Mesodermal cell (in vitro differentiated cells): ENCODE measurements at regions not wholly inside any gene's neighbourhood (a gene's known extent, or its start where the extent isn't known, plus 50 kb on each side); places are given as distances from the start of the nearest gene placed in this dataset.
"Not testable (repeated sequence)": the region's sequence is repeated elsewhere in the genome, so short reads cannot be mapped to it uniquely, and the experiment has no call there.

Experiments
- H3K27ac ChIP-seq: 2 replicates; pipeline ENCODE4 v1.7.0; 2013; ENCODE audit warnings: mild to moderate bottlenecking, low read depth, low read length, moderate library complexity; ENCODE audit not compliant: severe bottlenecking
- H3K36me3 ChIP-seq: 2 replicates; pipeline ENCODE4 v1.7.1; 2013; ENCODE audit warnings: mild to moderate bottlenecking, low read length, moderate library complexity; ENCODE audit not compliant: control insufficient read depth, insufficient read depth
- H3K4me1 ChIP-seq: one replicate; pipeline ENCODE4 v1.7.1; 2013; ENCODE audit warnings: mild to moderate bottlenecking, low read length; ENCODE audit not compliant: insufficient read depth, control insufficient read depth, poor library complexity, severe bottlenecking
- H3K4me3 ChIP-seq: 2 replicates; pipeline ENCODE4 v1.7.0; 2013; ENCODE audit warnings: low read length, control low read depth, mild to moderate bottlenecking; ENCODE audit not compliant: insufficient read depth, poor library complexity, severe bottlenecking; ENCODE audit errors: extremely low read depth
- H3K9me3 ChIP-seq: 2 replicates; pipeline ENCODE4 v1.7.1; 2013; ENCODE audit warnings: mild to moderate bottlenecking, low read length, moderate library complexity; ENCODE audit not compliant: control insufficient read depth
- WGBS, 2 experiments: methylation state at CpG; one replicate each; pipeline ENCODE4 v1.1.5; 2013; ENCODE audit warnings: missing lambda C conversion rate in 2 of 2; ENCODE audit not compliant: insufficient coverage in 2 of 2; 5-methylcytosine and 5-hydroxymethylcytosine counted together

DNA sequence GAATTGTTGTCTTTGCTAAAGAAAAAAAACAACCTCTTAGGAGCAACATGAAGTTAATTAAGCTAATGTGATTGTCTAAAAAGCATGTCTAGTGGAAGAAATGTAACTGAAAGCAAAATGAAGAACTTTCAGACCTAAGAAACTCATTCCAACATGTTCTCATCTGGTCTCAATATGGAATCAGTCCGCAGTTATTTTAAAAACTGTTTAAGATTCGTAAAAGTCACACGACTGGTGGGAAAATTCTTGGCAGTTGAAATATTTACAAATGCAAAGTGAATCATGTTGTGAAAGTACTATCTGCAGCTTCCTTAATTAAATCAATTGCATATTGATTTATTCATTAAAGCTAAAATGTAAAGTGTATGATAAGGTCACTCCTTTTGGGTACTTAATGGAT is 117.8 kb upstream of the DIAPH2 start:
- Histone ChIP-seq H3K4me1 (no peaks in the 10 kb centered on the region), H3K27ac (no peak overlapping the region), H3K9me3 (no peaks in the 10 kb centered on the region), H3K36me3 (no peaks in the 10 kb centered on the region), H3K4me3 (no peak overlapping the region)
- no CpG with 5 or more reads among the region's 3 CpGs for WGBS, 2 experiments

DNA sequence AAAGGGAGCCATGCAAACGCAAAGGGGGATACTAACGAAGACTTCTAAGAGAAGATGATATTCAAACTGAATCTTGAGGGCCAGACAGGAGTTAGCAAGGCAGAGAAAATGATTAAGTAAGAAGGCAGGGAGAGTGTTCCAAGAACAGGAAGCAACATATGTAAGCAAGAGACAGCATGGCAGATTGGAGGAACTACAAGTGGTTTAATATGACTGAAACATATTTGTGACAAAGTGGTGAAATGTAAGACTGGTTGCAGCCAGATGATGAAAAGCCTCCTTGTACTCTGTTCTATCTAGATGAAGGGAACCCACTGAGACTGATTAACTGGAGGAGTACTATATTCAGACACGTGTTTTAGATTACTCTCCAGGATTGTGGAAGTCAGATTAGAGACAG is 116.6 kb upstream of the DIAPH2 start:
- no peak overlapping the region for H3K27ac ChIP-seq
- no peaks in the 10 kb centered on the region for H3K9me3 ChIP-seq
- H3K36me3 ChIP-seq: no peaks in the 10 kb centered on the region
- H3K4me1 ChIP-seq: no peaks in the 10 kb centered on the region
- H3K4me3 ChIP-seq: no peak overlapping the region
- 86% methylated on average over 2 of the region's 3 CpGs; no CpG with 5 or more reads in 1 of the 2 experiments for WGBS, 2 experiments

DNA sequence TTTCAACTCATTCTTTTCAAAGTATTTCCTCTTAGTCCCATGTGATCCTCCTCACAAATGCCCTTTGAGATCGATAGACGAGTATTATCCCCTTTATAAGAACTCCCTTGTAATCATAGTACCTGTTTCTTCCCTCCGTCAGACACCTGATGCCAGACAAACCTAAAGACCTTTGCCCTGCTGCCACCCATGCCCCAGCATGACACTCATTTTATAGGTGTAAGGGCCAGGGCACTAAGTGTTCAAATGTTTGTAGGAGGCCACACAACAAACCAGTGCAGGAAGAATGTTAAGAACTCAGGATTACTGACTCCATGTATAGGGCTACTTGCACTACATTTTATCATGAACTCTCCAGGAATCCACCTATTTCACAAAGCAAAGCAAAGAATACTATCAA is 115.6 kb upstream of the DIAPH2 start:
- Histone ChIP-seq H3K9me3 (no peaks in the 10 kb centered on the region), H3K27ac (no peak overlapping the region), H3K4me3 (no peak overlapping the region), H3K36me3 (no peaks in the 10 kb centered on the region), H3K4me1 (no peaks in the 10 kb centered on the region)
- 100% methylated on average over 2 of the region's 3 CpGs; no CpG with 5 or more reads in 1 of the 2 experiments for WGBS, 2 experiments

DNA sequence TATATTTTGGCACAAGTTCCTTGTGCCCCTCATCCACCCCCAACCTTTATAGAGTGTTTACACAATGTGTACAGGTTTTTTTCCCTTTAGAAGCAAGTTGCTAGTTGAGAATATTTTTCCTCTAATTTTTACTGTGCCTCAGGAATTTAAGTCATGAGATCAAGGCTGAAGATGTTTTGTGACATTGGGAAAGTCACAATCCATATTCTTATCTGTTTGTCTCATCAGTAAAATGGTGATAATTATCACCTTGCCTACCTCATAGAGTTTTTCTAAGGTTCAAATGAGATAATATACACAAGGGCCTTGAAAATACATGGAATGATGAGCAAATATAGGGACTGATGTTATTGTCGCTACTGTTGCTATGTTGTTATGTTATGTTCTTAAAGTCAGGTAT is 109.6 kb upstream of the DIAPH2 start:
- no peaks in the 10 kb centered on the region for H3K9me3 ChIP-seq
- no CpG with 5 or more reads among the region's 1 CpG for WGBS, 2 experiments

DNA sequence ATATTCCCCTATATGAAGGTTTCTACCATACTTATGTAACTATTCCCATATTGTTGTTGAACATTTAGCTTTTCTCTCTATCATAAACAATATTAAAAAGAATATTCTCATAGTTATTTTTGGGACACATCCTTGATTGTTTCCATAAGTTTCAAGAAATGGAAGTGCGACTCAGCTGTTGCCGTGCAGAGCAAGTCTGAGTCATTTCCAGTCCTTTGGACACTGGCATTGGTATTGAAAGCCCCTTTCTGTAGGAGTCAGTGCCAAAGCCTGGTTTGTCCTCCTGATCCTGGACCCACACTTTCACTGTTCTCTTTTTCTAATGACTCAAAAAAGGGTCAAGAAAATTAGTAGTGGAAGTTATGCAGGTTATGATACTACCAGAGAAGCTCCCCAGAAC is 108.3 kb upstream of the DIAPH2 start:
- H3K27ac ChIP-seq: no peak overlapping the region
- H3K9me3 ChIP-seq: no peaks in the 10 kb centered on the region
- H3K4me1 ChIP-seq: no peaks in the 10 kb centered on the region
- no peaks in the 10 kb centered on the region for H3K36me3 ChIP-seq
- 77 to 100% methylated on average over 1 to 2 of the region's 2 CpGs for WGBS, 2 experiments
- no peak overlapping the region for H3K4me3 ChIP-seq

More for the DNA sequence above, 109.6 kb upstream of the DIAPH2 start:
- Histone ChIP-seq H3K36me3 (no peaks in the 10 kb centered on the region), H3K4me1 (no peaks in the 10 kb centered on the region), H3K27ac (no peak overlapping the region), H3K4me3 (no peak overlapping the region)

DNA sequence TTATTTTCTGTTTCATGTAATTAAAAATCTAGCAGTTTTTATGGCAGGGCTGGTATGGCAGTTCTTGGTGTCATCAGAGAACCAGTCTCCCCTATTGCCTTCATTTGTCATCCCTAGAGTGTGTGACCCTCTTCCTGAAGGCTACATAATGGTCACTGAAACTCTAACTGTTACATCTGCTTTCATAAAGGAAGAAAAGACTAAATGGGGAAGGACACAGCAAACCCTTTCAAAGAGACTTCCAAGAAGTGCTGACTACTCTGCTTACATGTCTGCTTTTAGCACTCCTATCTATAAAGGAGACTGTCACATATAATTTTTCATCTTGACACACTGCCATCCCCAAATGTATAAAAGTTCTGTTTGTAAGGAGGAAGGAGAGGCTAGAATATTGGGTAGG is 105.9 kb upstream of the DIAPH2 start:
- no peaks in the 10 kb centered on the region for H3K9me3 ChIP-seq
- H3K36me3 ChIP-seq: no peaks in the 10 kb centered on the region
- no peak overlapping the region for H3K4me3 ChIP-seq
- no peak overlapping the region for H3K27ac ChIP-seq
- H3K4me1 ChIP-seq: no peaks in the 10 kb centered on the region

DNA sequence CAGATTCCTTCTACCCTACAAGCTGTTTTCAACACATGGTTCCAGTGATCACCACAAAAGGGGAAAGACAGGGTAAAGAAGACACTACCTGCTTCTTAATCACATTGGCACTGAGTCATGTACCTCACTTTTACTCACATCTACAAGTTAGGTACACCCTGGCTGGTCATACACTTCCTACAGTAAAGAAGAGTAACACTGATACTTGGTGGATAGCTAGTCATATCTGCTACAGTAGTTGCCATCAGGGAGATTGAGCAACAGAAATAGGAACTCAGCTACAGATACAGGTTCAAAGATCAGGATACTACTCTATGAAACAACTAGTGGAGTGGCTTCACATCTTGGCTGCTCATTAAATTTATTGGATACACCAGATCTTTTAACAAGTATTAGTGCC is 105.4 kb upstream of the DIAPH2 start:
- no peaks in the 10 kb centered on the region for H3K4me1 ChIP-seq

DNA sequence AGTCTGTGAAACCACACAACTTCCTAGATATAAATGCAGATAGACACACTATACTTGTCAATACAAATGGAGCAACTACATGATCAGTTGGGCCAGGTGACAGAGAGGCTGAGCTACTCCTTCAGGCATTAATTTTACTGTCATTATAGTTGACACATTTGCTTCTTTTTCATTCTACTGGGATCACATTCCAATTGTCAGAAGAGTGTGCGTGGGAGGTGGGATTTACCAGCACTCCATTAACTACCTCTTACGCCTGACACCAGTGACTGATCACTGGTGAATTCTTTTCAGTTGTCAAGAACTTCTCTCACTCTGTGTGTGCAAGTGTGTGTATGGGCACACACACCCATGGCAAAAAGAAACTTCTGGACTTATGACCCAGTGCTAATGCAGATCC is 94.2 kb upstream of the DIAPH2 start:
- no peaks in the 10 kb centered on the region for H3K9me3 ChIP-seq
- H3K4me1 ChIP-seq: no peaks in the 10 kb centered on the region
- H3K27ac ChIP-seq: no peak overlapping the region
- WGBS, 2 experiments: no CpG with 5 or more reads among the region's 2 CpGs
- H3K36me3 ChIP-seq: no peaks in the 10 kb centered on the region
- H3K4me3 ChIP-seq: no peak overlapping the region

More for the DNA sequence above, 105.4 kb upstream of the DIAPH2 start:
- Histone ChIP-seq H3K4me3 (no peak overlapping the region), H3K9me3 (no peaks in the 10 kb centered on the region), H3K27ac (no peak overlapping the region), H3K36me3 (no peaks in the 10 kb centered on the region)

DNA sequence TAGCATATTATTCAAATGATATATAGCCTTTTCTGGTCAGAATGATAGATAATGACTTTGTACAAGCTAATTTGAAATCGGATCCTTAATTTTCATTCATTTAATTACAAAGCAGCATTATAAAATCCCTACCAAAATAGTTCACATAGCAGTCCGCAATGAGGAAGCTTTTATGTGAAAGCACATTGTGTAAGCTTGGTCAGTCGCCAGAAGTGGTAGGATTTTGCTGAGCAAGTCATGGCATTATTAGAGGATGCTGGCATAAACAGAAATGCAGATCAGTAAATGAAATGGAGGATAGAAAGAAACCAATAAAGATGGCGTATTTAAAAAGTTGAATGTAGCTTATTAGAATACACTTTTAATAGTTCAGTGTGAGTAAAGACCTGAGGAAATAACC is 93.2 kb upstream of the DIAPH2 start:
- no peaks in the 10 kb centered on the region for H3K4me1 ChIP-seq
- H3K36me3 ChIP-seq: no peaks in the 10 kb centered on the region
- no peak overlapping the region for H3K27ac ChIP-seq
- no peaks in the 10 kb centered on the region for H3K9me3 ChIP-seq
- WGBS, 2 experiments: 40 to 100% methylated on average over 1 of the region's 4 CpGs
- no peak overlapping the region for H3K4me3 ChIP-seq

DNA sequence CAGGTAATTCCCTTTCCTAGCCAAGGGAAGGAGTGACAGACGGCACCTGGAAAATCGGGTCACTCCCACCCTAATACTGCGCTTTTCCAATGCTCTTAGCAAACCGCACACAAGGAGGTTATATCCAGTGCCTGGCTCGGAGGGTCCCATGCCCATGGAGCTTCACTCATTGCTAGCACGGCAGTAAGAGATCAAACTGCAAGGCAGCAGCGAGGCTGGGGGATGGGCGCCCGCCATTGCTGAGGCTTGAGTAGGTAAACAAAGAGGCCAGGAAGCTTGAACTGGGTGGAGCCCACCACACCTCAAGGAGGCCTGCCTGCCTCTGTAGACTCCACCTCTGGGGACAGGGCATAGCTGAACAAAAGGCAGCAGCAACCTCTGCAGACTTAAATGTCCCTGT is 86.8 kb upstream of the DIAPH2 start:
- H3K27ac ChIP-seq, H3K9me3 ChIP-seq: not testable (repeated sequence)

DNA sequence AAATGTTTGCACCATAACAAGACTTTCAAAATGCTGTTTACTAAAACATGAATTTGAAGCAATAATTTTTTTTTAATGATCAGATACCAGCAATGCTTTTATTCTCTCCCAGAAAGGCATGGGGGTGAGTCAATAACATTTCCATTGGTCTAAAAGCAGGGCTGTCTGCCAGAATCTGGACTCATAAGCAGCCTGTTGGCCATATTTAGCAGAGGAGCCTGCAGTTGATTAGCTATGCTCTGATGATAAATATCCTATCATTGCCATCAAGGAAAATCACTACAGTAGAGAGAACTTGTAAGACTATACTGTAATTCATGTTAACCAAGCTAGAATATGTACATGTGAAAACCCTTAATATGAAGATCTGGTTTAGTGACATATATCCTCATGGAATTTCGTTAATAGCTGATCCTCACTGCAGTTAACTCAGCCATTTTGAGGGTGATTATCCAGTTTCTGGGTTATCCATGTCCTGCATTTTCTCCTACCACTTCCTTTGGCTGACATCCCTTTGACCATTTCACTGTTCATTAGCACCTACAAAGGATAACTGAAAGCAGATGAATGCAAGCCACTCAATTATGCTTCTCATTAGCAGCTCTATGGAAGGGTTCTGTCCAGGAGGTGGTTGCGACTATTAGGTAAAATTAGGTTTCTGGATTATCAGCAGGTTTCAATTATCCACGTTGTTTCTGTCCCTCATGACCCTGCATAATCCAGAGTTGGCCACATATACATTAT is 72.9 kb upstream of the DIAPH2 start:
- Histone ChIP-seq H3K27ac (no peak overlapping the region), H3K4me1 (no peaks in the 10 kb centered on the region)
- 57% methylated on average over 1 of the region's 3 CpGs; no CpG with 5 or more reads in 1 of the 2 experiments for WGBS, 2 experiments

More for the DNA sequence above, 86.8 kb upstream of the DIAPH2 start:
- not testable (repeated sequence) for H3K36me3 ChIP-seq, H3K4me1 ChIP-seq, H3K4me3 ChIP-seq
- 92% methylated on average over 5 of the region's 9 CpGs; no CpG with 5 or more reads in 1 of the 2 experiments for WGBS, 2 experiments

More for the DNA sequence above, 72.9 kb upstream of the DIAPH2 start:
- H3K4me3 ChIP-seq: no peak overlapping the region
- no peaks in the 10 kb centered on the region for H3K36me3 ChIP-seq
- no peaks in the 10 kb centered on the region for H3K9me3 ChIP-seq
